IPS-11a (cell line): ENCODE measurements at regions not wholly inside any gene's neighbourhood (a gene's known extent, or its start where the extent isn't known, plus 50 kb on each side); places are given as distances from the start of the nearest gene placed in this dataset.
"Not testable (repeated sequence)": the region's sequence is repeated elsewhere in the genome, so short reads cannot be mapped to it uniquely, and the experiment has no call there.

Experiments
- H3K4me3 ChIP-seq: one replicate; pipeline ENCODE4 v1.5.1; 2013; ENCODE audit warnings: low read depth, low read length, control low read depth

- H3K4me3 ChIP-seq, result no peak overlapping the region
Observed at GRCh38 chrX:73962948-73963347, 110.4 kb upstream of the XIST start.

- not testable (repeated sequence) for H3K4me3 ChIP-seq
Observed at GRCh38 chrX:73961867-73962266, 109.4 kb upstream of the XIST start.

- peak overlapping the region; percentile 87 for H3K4me3 ChIP-seq
Observed at GRCh38 chrX:73944563-73944908, 92.0 kb upstream of the XIST start.

- peak overlapping the region; percentile 87 for H3K4me3 ChIP-seq
Observed at GRCh38 chrX:73943693-73944562, 91.4 kb upstream of the XIST start.

GRCh38 chrX:73940893-73941470 lies 88.5 kb upstream of the XIST start:
- H3K4me3 ChIP-seq, result no peak overlapping the region

- H3K4me3 ChIP-seq, result not testable (repeated sequence)
Observed at GRCh38 chrX:73937843-73938242, 85.3 kb upstream of the XIST start.

- H3K4me3 ChIP-seq, result no peak overlapping the region
Observed at GRCh38 chrX:73932522-73932921, 80.0 kb upstream of the XIST start.

- H3K4me3 ChIP-seq, result no peak overlapping the region
Observed at GRCh38 chrX:73930300-73930699, 77.8 kb upstream of the XIST start.

- no peak overlapping the region for H3K4me3 ChIP-seq
Observed at GRCh38 chrX:73922856-73923455, 70.4 kb upstream of the XIST start.

GRCh38 chrX:73916931-73917667 lies 64.6 kb upstream of the XIST start:
- H3K4me3 ChIP-seq, result no peak overlapping the region

- no peak overlapping the region for H3K4me3 ChIP-seq
Observed at GRCh38 chrX:73916489-73916888, 64.0 kb upstream of the XIST start.

- not testable (repeated sequence) for H3K4me3 ChIP-seq
Observed at GRCh38 chrX:73914792-73915191, 62.3 kb upstream of the XIST start.

GRCh38 chrX:73913580-73913979 lies 61.1 kb upstream of the XIST start:
- H3K4me3 ChIP-seq, result no peak overlapping the region

GRCh38 chrX:73911946-73912345 lies 59.4 kb upstream of the XIST start:
- not testable (repeated sequence) for H3K4me3 ChIP-seq

- H3K4me3 ChIP-seq, result not testable (repeated sequence)
Observed at GRCh38 chrX:73905749-73906374, 53.3 kb upstream of the XIST start.

- no peak overlapping the region for H3K4me3 ChIP-seq
Observed at GRCh38 chrX:73903941-73904340, 51.4 kb upstream of the XIST start.
